ES-I3 (cell line): ENCODE measurements at regions not wholly inside any gene's neighbourhood (a gene's known extent, or its start where the extent isn't known, plus 50 kb on each side); places are given as distances from the start of the nearest gene placed in this dataset.
"Not testable (repeated sequence)": the region's sequence is repeated elsewhere in the genome, so short reads cannot be mapped to it uniquely, and the experiment has no call there.

Source experiments
- H3K36me3 ChIP-seq: 2 replicates; pipeline ENCODE4 v1.6.1; 2013; ENCODE audit warnings: mild to moderate bottlenecking, low read length, control low read depth, moderate library complexity; ENCODE audit not compliant: insufficient read depth
- H3K4me1 ChIP-seq: 2 replicates; pipeline ENCODE4 v1.6.1; 2013; ENCODE audit warnings: mild to moderate bottlenecking, control low read depth, low read length; ENCODE audit not compliant: insufficient read depth
- H3K9ac ChIP-seq: 2 replicates; pipeline ENCODE4 v1.6.1; 2013; ENCODE audit warnings: low read depth, mild to moderate bottlenecking, low read length, moderate library complexity
- H3K9me3 ChIP-seq: 2 replicates; pipeline ENCODE4 v1.6.1; 2013; ENCODE audit warnings: mild to moderate bottlenecking, low read length, moderate library complexity; ENCODE audit not compliant: control insufficient read depth, insufficient read depth

GRCh38 chr5:103881560-103881959 is 319.0 kb upstream of the NUDT12 start:
- Histone ChIP-seq H3K36me3 (no peaks in the 10 kb centered on the region), H3K9me3 (no peaks in the 10 kb centered on the region)

GRCh38 chr5:103867857-103868598 is 305.4 kb upstream of the NUDT12 start:
- Histone ChIP-seq H3K9ac (no peak overlapping the region), H3K9me3 (no peaks in the 10 kb centered on the region), H3K4me1 (no peaks in the 10 kb centered on the region), H3K36me3 (no peaks in the 10 kb centered on the region)

More at GRCh38 chr5:103881560-103881959, 319.0 kb upstream of the NUDT12 start:
- no peaks in the 10 kb centered on the region for H3K4me1 ChIP-seq
- no peak overlapping the region for H3K9ac ChIP-seq

- H3K9ac ChIP-seq: no peak overlapping the region
- no peaks in the 10 kb centered on the region for H3K9me3 ChIP-seq
- H3K36me3 ChIP-seq: no peaks in the 10 kb centered on the region
- no peaks in the 10 kb centered on the region for H3K4me1 ChIP-seq
Measured at GRCh38 chr5:103866169-103866568, 303.6 kb upstream of the NUDT12 start.

DNA sequence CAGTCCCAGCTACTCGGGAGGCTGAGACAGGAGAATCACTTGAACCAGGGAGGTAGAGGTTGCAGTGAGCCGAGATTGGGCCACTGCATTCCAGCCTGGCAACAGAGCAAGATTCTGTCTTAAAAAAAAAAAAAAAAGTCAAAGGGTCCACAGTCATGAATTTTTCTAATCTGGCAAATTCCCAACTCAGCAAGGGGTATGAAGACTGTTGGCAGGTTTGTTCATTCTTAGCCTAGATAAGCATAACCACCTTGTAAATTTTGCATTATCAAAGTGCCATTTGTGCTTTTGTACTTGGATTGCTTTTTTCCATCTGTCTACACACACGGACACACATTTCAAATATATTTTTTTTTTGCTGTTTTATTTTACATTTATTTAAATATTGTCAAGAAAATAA is 299.8 kb upstream of the NUDT12 start:
- no peaks in the 10 kb centered on the region for H3K4me1 ChIP-seq
- H3K9ac ChIP-seq: no peak overlapping the region
- no peaks in the 10 kb centered on the region for H3K9me3 ChIP-seq
- no peaks in the 10 kb centered on the region for H3K36me3 ChIP-seq

GRCh38 chr5:103860327-103860726 is 297.7 kb upstream of the NUDT12 start:
- Histone ChIP-seq H3K4me1 (no peaks in the 10 kb centered on the region), H3K9me3 (no peaks in the 10 kb centered on the region), H3K36me3 (no peaks in the 10 kb centered on the region), H3K9ac (no peak overlapping the region)

- not testable (repeated sequence) for H3K9ac ChIP-seq, H3K36me3 ChIP-seq, H3K4me1 ChIP-seq, H3K9me3 ChIP-seq
Measured at GRCh38 chr5:103858367-103858766, 295.8 kb upstream of the NUDT12 start.

- Histone ChIP-seq H3K4me1 (no peaks in the 10 kb centered on the region), H3K9ac (no peak overlapping the region), H3K36me3 (no peaks in the 10 kb centered on the region), H3K9me3 (no peaks in the 10 kb centered on the region)
Measured at GRCh38 chr5:103851091-103851490, 288.5 kb upstream of the NUDT12 start.

- Histone ChIP-seq H3K4me1 (no peaks in the 10 kb centered on the region), H3K9ac (no peak overlapping the region), H3K36me3 (no peaks in the 10 kb centered on the region), H3K9me3 (no peaks in the 10 kb centered on the region)
Measured at GRCh38 chr5:103849934-103850333, 287.3 kb upstream of the NUDT12 start.

DNA sequence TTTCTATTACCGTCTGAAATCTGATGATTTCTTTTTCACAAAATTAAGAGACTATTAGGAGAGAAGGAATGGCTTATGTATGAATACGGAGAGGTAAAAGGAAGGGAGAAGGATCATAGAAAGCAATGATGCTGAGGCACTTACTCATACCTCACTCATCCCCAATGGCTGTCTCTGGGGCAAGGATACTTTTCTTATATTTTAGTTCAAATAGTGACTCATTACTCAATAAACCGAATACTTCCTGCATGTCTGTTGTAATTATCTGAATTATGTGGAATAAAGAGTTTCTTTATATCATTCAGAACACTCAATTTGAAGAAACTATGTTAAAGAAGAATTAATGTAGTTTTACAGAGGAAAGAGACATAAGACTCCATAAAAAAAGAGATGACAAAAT is 284.5 kb upstream of the NUDT12 start:
- Histone ChIP-seq H3K9ac (no peak overlapping the region), H3K36me3 (no peaks in the 10 kb centered on the region), H3K4me1 (no peaks in the 10 kb centered on the region), H3K9me3 (no peaks in the 10 kb centered on the region)

DNA sequence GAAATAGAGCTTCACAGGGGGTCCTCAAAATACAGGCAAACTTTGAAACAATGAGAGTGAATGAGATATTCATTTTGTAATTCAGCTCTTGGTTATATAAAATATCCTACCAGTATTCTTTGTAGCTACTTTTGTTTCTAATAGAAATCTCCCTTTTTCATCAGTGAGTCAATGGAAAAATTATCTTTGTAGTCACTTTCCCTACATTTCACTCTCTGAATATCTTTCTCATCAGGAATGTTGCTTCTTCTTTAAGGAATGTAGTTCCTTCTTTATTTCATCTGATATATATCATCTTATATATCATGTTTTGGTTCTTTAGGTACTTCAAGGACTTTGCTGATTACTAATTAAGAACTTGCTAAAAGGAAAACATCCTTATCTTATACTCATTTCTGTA is 280.3 kb upstream of the NUDT12 start:
- Histone ChIP-seq H3K9me3 (no peaks in the 10 kb centered on the region), H3K9ac (no peak overlapping the region), H3K4me1 (no peaks in the 10 kb centered on the region), H3K36me3 (no peaks in the 10 kb centered on the region)

- H3K9ac ChIP-seq: no peak overlapping the region
- no peaks in the 10 kb centered on the region for H3K36me3 ChIP-seq
- no peaks in the 10 kb centered on the region for H3K4me1 ChIP-seq
- no peaks in the 10 kb centered on the region for H3K9me3 ChIP-seq
Measured at GRCh38 chr5:103840600-103840999, 278.0 kb upstream of the NUDT12 start.

GRCh38 chr5:103834216-103834615 is 271.6 kb upstream of the NUDT12 start:
- no peaks in the 10 kb centered on the region for H3K9me3 ChIP-seq
- no peak overlapping the region for H3K9ac ChIP-seq
- no peaks in the 10 kb centered on the region for H3K36me3 ChIP-seq
- no peaks in the 10 kb centered on the region for H3K4me1 ChIP-seq

DNA sequence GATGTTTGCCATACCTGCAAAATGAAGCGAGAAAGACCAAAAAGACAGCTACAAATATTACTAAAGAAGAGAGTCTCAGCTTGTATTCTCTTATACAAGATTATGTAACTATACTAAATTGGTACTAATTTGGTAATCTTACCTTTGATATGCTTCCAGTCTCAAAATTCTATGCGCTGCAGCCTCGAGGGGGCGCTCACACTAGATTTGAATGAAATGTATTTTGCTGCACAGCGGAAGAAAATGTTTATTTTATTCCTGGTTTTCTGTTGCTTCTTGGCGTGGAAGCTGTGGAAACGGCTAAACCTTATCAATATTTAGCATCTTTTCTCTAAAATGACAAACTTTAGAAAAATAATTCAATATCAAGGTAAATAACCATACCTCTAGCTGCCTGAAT is 267.0 kb upstream of the NUDT12 start:
- no peaks in the 10 kb centered on the region; the same call in 1 of the 2 replicates for H3K9me3 ChIP-seq
- H3K36me3 ChIP-seq: no peaks in the 10 kb centered on the region
- no peak overlapping the region for H3K9ac ChIP-seq
- no peaks in the 10 kb centered on the region for H3K4me1 ChIP-seq

- no peaks in the 10 kb centered on the region for H3K36me3 ChIP-seq
- no peaks in the 10 kb centered on the region; the same call in 1 of the 2 replicates for H3K9me3 ChIP-seq
- no peaks in the 10 kb centered on the region for H3K4me1 ChIP-seq
- H3K9ac ChIP-seq: no peak overlapping the region
Measured at GRCh38 chr5:103827976-103828375, 265.4 kb upstream of the NUDT12 start.

DNA sequence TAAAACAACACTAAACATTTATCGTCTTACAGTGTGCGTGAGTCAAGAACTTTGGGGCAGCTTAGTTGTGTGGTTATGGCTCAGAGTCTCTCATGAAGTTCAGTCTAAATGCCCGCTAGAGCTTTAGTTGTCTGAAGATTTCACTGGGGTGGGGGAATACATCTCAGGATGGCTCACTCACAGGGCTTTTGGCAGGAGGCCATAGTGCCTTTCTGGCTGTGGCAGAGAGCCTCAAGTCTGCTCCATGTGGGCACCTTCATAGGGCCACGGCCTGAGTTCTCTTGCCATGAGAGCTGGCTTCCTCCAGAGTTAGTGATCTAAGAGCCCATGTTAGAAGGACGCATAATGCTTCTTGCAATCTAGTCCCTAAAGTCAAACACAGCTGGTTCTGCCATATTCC is 258.8 kb upstream of the NUDT12 start:
- Histone ChIP-seq H3K9me3 (no peaks in the 10 kb centered on the region), H3K4me1 (no peaks in the 10 kb centered on the region), H3K9ac (no peak overlapping the region)

More for the DNA sequence above, 258.8 kb upstream of the NUDT12 start:
- no peaks in the 10 kb centered on the region for H3K36me3 ChIP-seq
